NCI-H2029 (cell line): ENCODE measurements at regions not wholly inside any gene's neighbourhood (a gene's known extent, or its start where the extent isn't known, plus 50 kb on each side); places are given as distances from the start of the nearest gene placed in this dataset.
"Not testable (repeated sequence)": the region's sequence is repeated elsewhere in the genome, so short reads cannot be mapped to it uniquely, and the experiment has no call there.

Experiments
- DNase-seq: peaks from one replicate; lab custom pipeline; 2025; lab: John Stamatoyannopoulos, UW

- DNase-seq, result peak; percentile 72
Measured at GRCh38 chr20:12113468-12114371, 196.0 kb downstream of the BTBD3 start.

- not testable (repeated sequence) for DNase-seq
Measured at GRCh38 chr20:12129114-12129513, 211.4 kb downstream of the BTBD3 start.

- not testable (repeated sequence) for DNase-seq
Measured at GRCh38 chr20:12129532-12129931, 211.8 kb downstream of the BTBD3 start.

- DNase-seq, result no peak
Measured at GRCh38 chr20:12130781-12131180, 213.1 kb downstream of the BTBD3 start.

- no peak for DNase-seq
Measured at GRCh38 chr20:12133553-12133952, 215.9 kb downstream of the BTBD3 start.

- not testable (repeated sequence) for DNase-seq
Measured at GRCh38 chr20:12145951-12146350, 228.3 kb downstream of the BTBD3 start.

GRCh38 chr20:12152996-12153395 is 235.3 kb downstream of the BTBD3 start:
- no peak for DNase-seq

GRCh38 chr20:12153628-12154027 is 235.9 kb downstream of the BTBD3 start:
- DNase-seq, result no peak

GRCh38 chr20:12156252-12156651 is 238.6 kb downstream of the BTBD3 start:
- no peak for DNase-seq

- DNase-seq, result no peak
Measured at GRCh38 chr20:12159261-12159660, 241.6 kb downstream of the BTBD3 start.

- DNase-seq, result no peak
Measured at GRCh38 chr20:12161734-12162133, 244.0 kb downstream of the BTBD3 start.

GRCh38 chr20:12166053-12166717 is 248.5 kb downstream of the BTBD3 start:
- no peak for DNase-seq

- no peak for DNase-seq
Measured at GRCh38 chr20:12170406-12170805, 252.7 kb downstream of the BTBD3 start.

- DNase-seq, result peak; percentile 63
Measured at GRCh38 chr20:12171923-12172524, 254.3 kb downstream of the BTBD3 start.

- DNase-seq, result no peak
Measured at GRCh38 chr20:12173347-12174012, 255.8 kb downstream of the BTBD3 start.

- DNase-seq, result no peak
Measured at GRCh38 chr20:12175538-12175937, 257.8 kb downstream of the BTBD3 start.

GRCh38 chr20:12177657-12178293 is 260.1 kb downstream of the BTBD3 start:
- DNase-seq, result no peak

- DNase-seq, result no peak
Measured at GRCh38 chr20:12179692-12180091, 262.0 kb downstream of the BTBD3 start.

- DNase-seq, result peak; percentile 33
Measured at GRCh38 chr20:12180107-12180661, 262.5 kb downstream of the BTBD3 start.

- no peak for DNase-seq
Measured at GRCh38 chr20:12198281-12198680, 280.6 kb downstream of the BTBD3 start.

- no peak for DNase-seq
Measured at GRCh38 chr20:12199703-12200102, 282.0 kb downstream of the BTBD3 start.
